Activated CD4-positive, alpha-beta T cell treated with anti-CD3 and anti-CD28 coated beads for 36 hours (primary cell): ENCODE measurements at regions not wholly inside any gene's neighbourhood (a gene's known extent, or its start where the extent isn't known, plus 50 kb on each side); places are given as distances from the start of the nearest gene placed in this dataset.

ENCODE experiments used
- ATAC-seq: fragments of 200-7000 bp; cut with Tn5 transposase; one replicate; pipeline ENCODE4 v1.10.0; 2021; ENCODE audit warnings: mild to moderate bottlenecking, moderate library complexity
- CTCF ChIA-PET: fragments of 350-600 bp; sonication (Branson Sonifier 250); formaldehyde crosslinking; loops from one replicate; lab custom pipeline; 2021; ENCODE audit warnings: antibody characterized with exemption; lab: Charles Lee
- POLR2A ChIA-PET: fragments of 350-600 bp; sonication (Branson Sonifier 250); formaldehyde crosslinking; loops from one replicate; lab custom pipeline; 2021; ENCODE audit warnings: antibody characterized with exemption, inconsistent platforms; lab: Charles Lee
- DNase-seq: peaks from one replicate; pipeline ENCODE4 v3.0.0-alpha.2; 2020
- H3K27ac Mint-ChIP-seq: one replicate; pipeline ENCODE4 v1.8.0; 2021; ENCODE audit warnings: mixed read lengths
- H3K27me3 Mint-ChIP-seq: one replicate; pipeline ENCODE4 v1.8.0; 2021; ENCODE audit warnings: mixed read lengths
- H3K36me3 Mint-ChIP-seq: one replicate; pipeline ENCODE4 v1.8.0; 2021; ENCODE audit warnings: low read depth, mixed read lengths
- H3K4me1 Mint-ChIP-seq: one replicate; pipeline ENCODE4 v1.8.0; 2021; ENCODE audit warnings: mixed read lengths
- H3K4me3 Mint-ChIP-seq: one replicate; pipeline ENCODE4 v1.8.0; 2021; ENCODE audit warnings: mild to moderate bottlenecking, moderate library complexity, mixed read lengths
- H3K9me3 Mint-ChIP-seq: one replicate; pipeline ENCODE4 v1.8.0; 2021; ENCODE audit warnings: low read depth, mixed read lengths
- intact Hi-C, 2 experiments: fragments of 100-400 bp; cut with DNase I in 1 of 2; cut with micrococcal nuclease in 1 of 2; formaldehyde crosslinking; loops; one replicate each; pipeline versions ENCODE4 v1.14.2 to v1.15.1; 2022 to 2024; cut with DNase I, micrococcal nuclease

- no peak overlapping the region for H3K4me3 Mint-ChIP-seq
- DNase-seq (no peak), ATAC-seq (no peak)
- H3K27me3 Mint-ChIP-seq, result peaks cover 10% of the 10 kb centered on the region
- H3K27ac Mint-ChIP-seq, result no peak overlapping the region
- no peaks in the 10 kb centered on the region for H3K9me3 Mint-ChIP-seq
- POLR2A ChIA-PET, result no interaction called here
- CTCF ChIA-PET, result interaction anchor here (1.3 kb wide), 1 partner anchor 492 kb away, joined by 4 read pairs; no protein-coding TSS in a partner anchor
- intact Hi-C loops, result loop anchor here in 1 of 2 experiments (5.0 kb wide), 1 partner anchor 138 kb away; no protein-coding TSS in a partner anchor
- no peaks in the 10 kb centered on the region for H3K36me3 Mint-ChIP-seq
- H3K4me1 Mint-ChIP-seq, result peaks cover 6% of the 10 kb centered on the region
These were observed 315.6 kb upstream of the THBS1 start for GRCh38 chr15:39265261-39265660.

GRCh38 chr15:39266890-39267289, 314.0 kb upstream of the THBS1 start:
- H3K9me3 Mint-ChIP-seq, result no peaks in the 10 kb centered on the region
- DNase-seq (no peak), ATAC-seq (no peak)
- intact Hi-C loops, result loop anchor here in 1 of 2 experiments (5.0 kb wide), 1 partner anchor 140 kb away; no protein-coding TSS in a partner anchor
- peaks cover 4% of the 10 kb centered on the region for H3K27me3 Mint-ChIP-seq
- no peaks in the 10 kb centered on the region for H3K36me3 Mint-ChIP-seq
- H3K27ac Mint-ChIP-seq, result no peak overlapping the region
- peaks cover 6% of the 10 kb centered on the region for H3K4me1 Mint-ChIP-seq
- H3K4me3 Mint-ChIP-seq, result no peak overlapping the region
- POLR2A ChIA-PET, result no interaction called here
- CTCF ChIA-PET, result interaction anchor here (1.0 kb wide), 1 partner anchor 12 kb away, joined by 3 read pairs; no protein-coding TSS in a partner anchor

GRCh38 chr15:39267685-39268084, 313.2 kb upstream of the THBS1 start:
- DNase-seq (no peak), ATAC-seq (peak; percentile 51)
- intact Hi-C loops, result loop anchor here in 1 of 2 experiments (5.0 kb wide), 1 partner anchor 140 kb away; no protein-coding TSS in a partner anchor
- Mint-ChIP-seq H3K27me3 (peaks cover 4% of the 10 kb centered on the region), H3K4me3 (no peak overlapping the region), H3K27ac (no peak overlapping the region), H3K36me3 (no peaks in the 10 kb centered on the region), H3K9me3 (no peaks in the 10 kb centered on the region), H3K4me1 (peaks cover 4% of the 10 kb centered on the region)
- ChIA-PET CTCF (no interaction called here), POLR2A (no interaction called here)

- intact Hi-C loops, result loop anchor here in 1 of 2 experiments (5.0 kb wide), 1 partner anchor 142 kb away; no protein-coding TSS in a partner anchor
- Mint-ChIP-seq H3K36me3 (no peaks in the 10 kb centered on the region), H3K4me1 (no peaks in the 10 kb centered on the region), H3K4me3 (no peak overlapping the region), H3K27ac (no peak overlapping the region), H3K27me3 (peaks cover 1% of the 10 kb centered on the region), H3K9me3 (no peaks in the 10 kb centered on the region)
- no peak for ATAC-seq
- ChIA-PET CTCF (no interaction called here), POLR2A (no interaction called here)
- DNase-seq, result no peak
These were observed 311.5 kb upstream of the THBS1 start for GRCh38 chr15:39269352-39269751.

GRCh38 chr15:39269821-39270220, 311.1 kb upstream of the THBS1 start:
- ChIA-PET POLR2A (no interaction called here), CTCF (no interaction called here)
- DNase-seq, result no peak
- Mint-ChIP-seq H3K36me3 (no peaks in the 10 kb centered on the region), H3K27ac (no peak overlapping the region), H3K4me3 (no peak overlapping the region), H3K27me3 (peaks cover 1% of the 10 kb centered on the region), H3K9me3 (no peaks in the 10 kb centered on the region), H3K4me1 (no peaks in the 10 kb centered on the region)
- no peak for ATAC-seq
- intact Hi-C loops, result loop anchor here in 1 of 2 experiments (5.0 kb wide), 1 partner anchor 143 kb away; no protein-coding TSS in a partner anchor

- ChIA-PET POLR2A (no interaction called here), CTCF (no interaction called here)
- no peak for DNase-seq
- Mint-ChIP-seq H3K36me3 (no peaks in the 10 kb centered on the region), H3K27me3 (peaks cover 1% of the 10 kb centered on the region), H3K27ac (no peak overlapping the region), H3K4me1 (no peaks in the 10 kb centered on the region), H3K9me3 (no peaks in the 10 kb centered on the region), H3K4me3 (no peak overlapping the region)
- ATAC-seq, result no peak
- intact Hi-C loops, result no loop called here
These were observed 310.5 kb upstream of the THBS1 start for GRCh38 chr15:39270221-39270855.

GRCh38 chr15:39270934-39271333, 309.9 kb upstream of the THBS1 start:
- no peaks in the 10 kb centered on the region for H3K36me3 Mint-ChIP-seq
- POLR2A ChIA-PET, result no interaction called here
- H3K4me3 Mint-ChIP-seq, result no peak overlapping the region
- intact Hi-C loops, result no loop called here
- H3K9me3 Mint-ChIP-seq, result no peaks in the 10 kb centered on the region
- ATAC-seq (no peak), DNase-seq (no peak)
- H3K27me3 Mint-ChIP-seq, result peaks cover 1% of the 10 kb centered on the region
- no peaks in the 10 kb centered on the region for H3K4me1 Mint-ChIP-seq
- CTCF ChIA-PET, result no interaction called here
- no peak overlapping the region for H3K27ac Mint-ChIP-seq

GRCh38 chr15:39272901-39273300, 308.0 kb upstream of the THBS1 start:
- POLR2A ChIA-PET, result interaction anchor here (0.6 kb wide), 1 partner anchor 860 kb away, joined by 3 read pairs; no protein-coding TSS in a partner anchor
- Mint-ChIP-seq H3K4me1 (no peaks in the 10 kb centered on the region), H3K9me3 (no peaks in the 10 kb centered on the region), H3K36me3 (no peaks in the 10 kb centered on the region), H3K27ac (no peak overlapping the region), H3K4me3 (no peak overlapping the region), H3K27me3 (peaks cover 1% of the 10 kb centered on the region)
- CTCF ChIA-PET, result no interaction called here
- no peak for DNase-seq
- no peak for ATAC-seq
- intact Hi-C loops, result no loop called here

GRCh38 chr15:39273717-39274411, 307.0 kb upstream of the THBS1 start:
- Mint-ChIP-seq H3K4me1 (no peaks in the 10 kb centered on the region), H3K36me3 (no peaks in the 10 kb centered on the region), H3K4me3 (no peak overlapping the region), H3K27me3 (peaks cover 3% of the 10 kb centered on the region), H3K9me3 (no peaks in the 10 kb centered on the region), H3K27ac (no peak overlapping the region)
- ATAC-seq, result no peak
- POLR2A ChIA-PET, result interaction anchor here (0.6 kb wide), 1 partner anchor 861 kb away, joined by 3 read pairs; no protein-coding TSS in a partner anchor
- no peak for DNase-seq
- intact Hi-C loops, result no loop called here
- CTCF ChIA-PET, result no interaction called here

- H3K4me1 Mint-ChIP-seq, result no peaks in the 10 kb centered on the region
- H3K4me3 Mint-ChIP-seq, result no peak overlapping the region
- DNase-seq (no peak), ATAC-seq (no peak)
- H3K9me3 Mint-ChIP-seq, result no peaks in the 10 kb centered on the region
- H3K27me3 Mint-ChIP-seq, result peaks cover 2% of the 10 kb centered on the region
- ChIA-PET POLR2A (no interaction called here), CTCF (interaction anchor here (0.8 to 1.0 kb wide), 2 partner anchors 123 to 305 kb away, joined by 3 read pairs; no protein-coding TSS in a partner anchor)
- intact Hi-C loops, result no loop called here
- H3K27ac Mint-ChIP-seq, result no peak overlapping the region
- H3K36me3 Mint-ChIP-seq, result no peaks in the 10 kb centered on the region
These were observed 305.8 kb upstream of the THBS1 start for GRCh38 chr15:39275066-39275465.

GRCh38 chr15:39279311-39279710, 301.6 kb upstream of the THBS1 start:
- DNase-seq (no peak), ATAC-seq (no peak)
- H3K4me3 Mint-ChIP-seq, result no peak overlapping the region
- ChIA-PET CTCF (interaction anchor here (0.8 kb wide), 1 partner anchor 13 kb away, joined by 3 read pairs; no protein-coding TSS in a partner anchor), POLR2A (no interaction called here)
- H3K27me3 Mint-ChIP-seq, result peaks cover 2% of the 10 kb centered on the region
- H3K27ac Mint-ChIP-seq, result no peak overlapping the region
- H3K9me3 Mint-ChIP-seq, result no peaks in the 10 kb centered on the region
- intact Hi-C loops, result no loop called here
- no peaks in the 10 kb centered on the region for H3K36me3 Mint-ChIP-seq
- no peaks in the 10 kb centered on the region for H3K4me1 Mint-ChIP-seq
